GM12878 (cell line): ENCODE measurements at regions not wholly inside any gene's neighbourhood (a gene's known extent, or its start where the extent isn't known, plus 50 kb on each side); places are given as distances from the start of the nearest gene placed in this dataset.
A peak's percentile ranks its signal among the peaks of the same experiment; 100 is the strongest.

Experiments
- ATAC-seq: fragments of 200-7000 bp; cut with Tn5 transposase; 3 replicates; pipeline ENCODE4 v1.9.1; 2020; ENCODE audit warnings: mild to moderate bottlenecking, moderate library complexity
- BruUV-seq: library from RNA; stranded (reverse); fragments of 400-500 nt; replicated peaks from 2 replicates; lab custom pipeline; 2021; lab: Mats Ljungman, UMichigan
- CTCF ChIA-PET: fragments of 300-600 bp; sonication (Branson Sonifier 250); formaldehyde crosslinking; extraction: SDS; loops from one replicate; lab custom pipeline; 2021; ENCODE audit warnings: inconsistent platforms; lab: Yijun Ruan, JAX
- POLR2A ChIA-PET: fragments of 350-600 bp; formaldehyde crosslinking; extraction: SDS; loops from one replicate; lab custom pipeline; 2021; ENCODE audit warnings: inconsistent platforms; lab: Charles Lee
- RAD21 ChIA-PET: fragments of 300-600 bp; sonication (Branson Sonifier 250); formaldehyde crosslinking; loops from one replicate; lab custom pipeline; 2023; ENCODE audit warnings: antibody characterized with exemption; ENCODE audit not compliant: unreplicated experiment; lab: Charles Lee
- SMC1A ChIA-PET: fragments of 300-600 bp; sonication (Branson Sonifier 250); formaldehyde crosslinking; loops from one replicate; lab custom pipeline; 2023; ENCODE audit not compliant: unreplicated experiment, uncharacterized antibody; lab: Charles Lee
- DNase-seq: peaks from one replicate; pipeline ENCODE4 v3.0.0-alpha.2; 2011; ENCODE audit warnings: low read depth, low spot score
- FAIRE-seq: peaks from 3 replicates; lab custom pipeline; 2011; peaks lifted over from hg19 to GRCh38; lab: Jason Lieb, UNC
- H2AFZ ChIP-seq: 2 replicates; pipeline ENCODE4 v1.6.0; 2011; ENCODE audit warnings: low read depth, low read length, control low read depth; ENCODE audit not compliant: control insufficient read depth
- H3K27ac ChIP-seq: 2 replicates; pipeline ENCODE4 v1.5.1; 2011; ENCODE audit warnings: control low read depth; ENCODE audit not compliant: control insufficient read depth, insufficient read depth
- H3K27me3 ChIP-seq, 2 experiments: replicated peaks in 1 of 2; 2 replicates each; pipeline versions ENCODE4 v1.6.0 to v1.6.1; 2011; ENCODE audit warnings: low read length in 1 of 2; ENCODE audit not compliant: control insufficient read depth in 2 of 2, insufficient read depth in 2 of 2
- H3K36me3 ChIP-seq, 2 experiments: 2 replicates each; pipeline ENCODE4 v1.5.1; 2011; ENCODE audit warnings: low read length in 1 of 2; ENCODE audit not compliant: control insufficient read depth in 2 of 2, insufficient read depth in 2 of 2
- H3K4me1 ChIP-seq: 2 replicates; pipeline ENCODE4 v1.6.1; 2011; ENCODE audit warnings: mild to moderate bottlenecking, low read length, moderate library complexity, mixed read lengths; ENCODE audit not compliant: control insufficient read depth, insufficient read depth
- H3K4me2 ChIP-seq: 2 replicates; pipeline ENCODE4 v1.6.0; 2011; ENCODE audit warnings: control low read depth; ENCODE audit not compliant: control insufficient read depth, insufficient read depth
- H3K4me3 ChIP-seq: fragments of 200-600 bp; sonication (generic); 2 replicates; pipeline ENCODE4 v1.5.1; 2016
- H3K79me2 ChIP-seq: 2 replicates; pipeline ENCODE4 v1.6.0; 2011; ENCODE audit warnings: low read length; ENCODE audit not compliant: control insufficient read depth, insufficient read depth
- H3K9ac ChIP-seq: 2 replicates; pipeline ENCODE4 v1.8.0; 2011; ENCODE audit warnings: low read length, control low read depth, mixed read lengths; ENCODE audit not compliant: control insufficient read depth, insufficient read depth
- H3K9me3 ChIP-seq: replicated peaks from 3 replicates; pipeline ENCODE4 v1.5.1; 2011; ENCODE audit warnings: mild to moderate bottlenecking, low read length; ENCODE audit not compliant: control insufficient read depth, insufficient read depth
- H4K20me1 ChIP-seq: 2 replicates; pipeline ENCODE4 v1.6.0; 2011; ENCODE audit not compliant: control insufficient read depth, insufficient read depth
- TCF7 ChIP-seq: IDR thresholded peaks from 2 replicates; pipeline ENCODE4 v1.6.1; 2014; ENCODE audit warnings: antibody characterized with exemption, borderline replicate concordance
- WGBS: methylation state at CpG from one replicate; pipeline ENCODE4 v1.1.6; 2016; ENCODE audit warnings: low lambda C conversion rate; ENCODE audit not compliant: insufficient replicate concordance, insufficient coverage; ENCODE audit errors: missing lambda C conversion rate; 5-methylcytosine and 5-hydroxymethylcytosine counted together
- in situ Hi-C: fragments of 300-500 bp; cut with MboI; formaldehyde crosslinking; loops from 9 replicates; pipeline ENCODE4 v1.14.3; 2018; ENCODE audit warnings: mixed read lengths
- intact Hi-C: fragments of 100-400 bp; cut with micrococcal nuclease; formaldehyde crosslinking; loops from one replicate; pipeline ENCODE4 v1.14.2; 2022; ENCODE audit not compliant: unreplicated experiment
- TF ChIP-seq, protein P1 (sequence below): fragments of 450-650 bp; formaldehyde crosslinking; IDR thresholded peaks from 2 replicates; pipeline ENCODE4 v1.5.0; 2022; ENCODE audit warnings: mild to moderate bottlenecking, missing genetic modification characterization
- TF ChIP-seq, protein P2 (sequence below): IDR thresholded peaks from 2 replicates; pipeline ENCODE4 v1.6.1; 2011; ENCODE audit warnings: borderline replicate concordance, low read depth, mild to moderate bottlenecking, moderate library complexity, mixed read lengths, low read length; ENCODE audit not compliant: insufficient read depth; ENCODE audit errors: extremely low read length
- TF ChIP-seq, protein P3 (sequence below): IDR thresholded peaks from 2 replicates; pipeline ENCODE4 v1.6.1; 2011; ENCODE audit warnings: mild to moderate bottlenecking, low read depth, low read length, moderate library complexity; ENCODE audit not compliant: insufficient replicate concordance

DNA sequence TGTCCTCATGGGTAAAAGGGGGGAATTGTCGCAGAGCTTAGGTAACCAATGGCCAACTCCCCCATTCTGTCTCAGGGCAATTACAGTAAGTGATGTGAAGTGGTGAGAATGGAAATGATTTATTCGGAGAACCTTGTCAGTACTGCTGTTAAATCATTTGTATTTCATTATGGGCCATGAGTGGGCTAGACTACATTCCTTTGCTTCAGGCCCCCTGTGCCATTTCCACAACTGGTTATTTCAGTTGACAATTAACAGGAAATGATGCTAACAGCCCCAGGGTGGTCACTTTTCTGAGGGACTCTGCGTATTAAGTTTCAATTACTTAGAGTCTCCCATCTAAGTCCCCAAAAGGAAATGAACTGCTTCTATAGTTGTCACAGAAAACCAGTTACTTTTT, 653.7 kb downstream of the CCDC171 start:
- RAD21 ChIA-PET, result no interaction called here
- FAIRE-seq, result no peak
- CTCF ChIA-PET, result no interaction called here

More for the DNA sequence above, 653.7 kb downstream of the CCDC171 start:
- Histone ChIP-seq H3K4me3 (no peak overlapping the region), H2AFZ (no peak overlapping the region), H3K79me2 (no peaks in the 10 kb centered on the region), H3K36me3 (no peaks in the 10 kb centered on the region), H3K9ac (no peak overlapping the region), H3K9me3 (no peaks in the 10 kb centered on the region; the same call in 2 of the 3 replicates), H3K27me3 (no peaks in the 10 kb centered on the region), H3K27ac (no peak overlapping the region), H3K4me2 (no peak overlapping the region), H4K20me1 (no peaks in the 10 kb centered on the region), H3K4me1 (0 out of 2 replicates have a peak, but pooled peaks cover 2% of the 10 kb centered on the region)
- TF ChIP-seq, protein P1, sequence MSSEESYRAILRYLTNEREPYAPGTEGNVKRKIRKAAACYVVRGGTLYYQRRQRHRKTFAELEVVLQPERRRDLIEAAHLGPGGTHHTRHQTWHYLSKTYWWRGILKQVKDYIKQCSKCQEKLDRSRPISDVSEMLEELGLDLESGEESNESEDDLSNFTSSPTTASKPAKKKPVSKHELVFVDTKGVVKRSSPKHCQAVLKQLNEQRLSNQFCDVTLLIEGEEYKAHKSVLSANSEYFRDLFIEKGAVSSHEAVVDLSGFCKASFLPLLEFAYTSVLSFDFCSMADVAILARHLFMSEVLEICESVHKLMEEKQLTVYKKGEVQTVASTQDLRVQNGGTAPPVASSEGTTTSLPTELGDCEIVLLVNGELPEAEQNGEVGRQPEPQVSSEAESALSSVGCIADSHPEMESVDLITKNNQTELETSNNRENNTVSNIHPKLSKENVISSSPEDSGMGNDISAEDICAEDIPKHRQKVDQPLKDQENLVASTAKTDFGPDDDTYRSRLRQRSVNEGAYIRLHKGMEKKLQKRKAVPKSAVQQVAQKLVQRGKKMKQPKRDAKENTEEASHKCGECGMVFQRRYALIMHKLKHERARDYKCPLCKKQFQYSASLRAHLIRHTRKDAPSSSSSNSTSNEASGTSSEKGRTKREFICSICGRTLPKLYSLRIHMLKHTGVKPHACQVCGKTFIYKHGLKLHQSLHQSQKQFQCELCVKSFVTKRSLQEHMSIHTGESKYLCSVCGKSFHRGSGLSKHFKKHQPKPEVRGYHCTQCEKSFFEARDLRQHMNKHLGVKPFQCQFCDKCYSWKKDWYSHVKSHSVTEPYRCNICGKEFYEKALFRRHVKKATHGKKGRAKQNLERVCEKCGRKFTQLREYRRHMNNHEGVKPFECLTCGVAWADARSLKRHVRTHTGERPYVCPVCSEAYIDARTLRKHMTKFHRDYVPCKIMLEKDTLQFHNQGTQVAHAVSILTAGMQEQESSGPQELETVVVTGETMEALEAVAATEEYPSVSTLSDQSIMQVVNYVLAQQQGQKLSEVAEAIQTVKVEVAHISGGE (CRISPR knock-in tag), result no peak
- no peak for TF ChIP-seq TCF7
- TF ChIP-seq, protein P2, sequence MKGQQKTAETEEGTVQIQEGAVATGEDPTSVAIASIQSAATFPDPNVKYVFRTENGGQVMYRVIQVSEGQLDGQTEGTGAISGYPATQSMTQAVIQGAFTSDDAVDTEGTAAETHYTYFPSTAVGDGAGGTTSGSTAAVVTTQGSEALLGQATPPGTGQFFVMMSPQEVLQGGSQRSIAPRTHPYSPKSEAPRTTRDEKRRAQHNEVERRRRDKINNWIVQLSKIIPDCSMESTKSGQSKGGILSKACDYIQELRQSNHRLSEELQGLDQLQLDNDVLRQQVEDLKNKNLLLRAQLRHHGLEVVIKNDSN, result no peak
- TF ChIP-seq, protein P3, sequence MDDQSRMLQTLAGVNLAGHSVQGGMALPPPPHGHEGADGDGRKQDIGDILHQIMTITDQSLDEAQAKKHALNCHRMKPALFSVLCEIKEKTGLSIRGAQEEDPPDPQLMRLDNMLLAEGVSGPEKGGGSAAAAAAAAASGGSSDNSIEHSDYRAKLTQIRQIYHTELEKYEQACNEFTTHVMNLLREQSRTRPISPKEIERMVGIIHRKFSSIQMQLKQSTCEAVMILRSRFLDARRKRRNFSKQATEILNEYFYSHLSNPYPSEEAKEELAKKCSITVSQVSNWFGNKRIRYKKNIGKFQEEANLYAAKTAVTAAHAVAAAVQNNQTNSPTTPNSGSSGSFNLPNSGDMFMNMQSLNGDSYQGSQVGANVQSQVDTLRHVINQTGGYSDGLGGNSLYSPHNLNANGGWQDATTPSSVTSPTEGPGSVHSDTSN, result no peak
- ChIA-PET SMC1A (no interaction called here), POLR2A (no interaction called here)
- DNase-seq (no peak), ATAC-seq (peak; percentile 20; the same call in 1 of the 3 replicates)
- in situ Hi-C loops (no loop called here), intact Hi-C loops (no loop called here)
- WGBS, result 61% methylated on average over 3 of the region's 3 CpGs
- BruUV-seq, result no TSS peak
